ENCODE measurements at regions not wholly inside any gene's neighbourhood (a gene's known extent, or its start where the extent isn't known, plus 50 kb on each side); places are given as distances from the start of the nearest gene placed in this dataset.
"Not testable (repeated sequence)": the region's sequence is repeated elsewhere in the genome, so short reads cannot be mapped to it uniquely, and the experiment has no call there.

GRCh38 chr14:45972416-45972815 is 679.2 kb downstream of the RPL10L start:
- DNase-seq: no peak

- DNase-seq: no peak
These were observed 681.0 kb downstream of the RPL10L start for GRCh38 chr14:45970621-45971020.

- DNase-seq: no peak
These were observed 683.5 kb downstream of the RPL10L start for GRCh38 chr14:45968037-45968436.

GRCh38 chr14:45949479-45949878 is 696.5 kb upstream of the MIS18BP1 start:
- DNase-seq: no peak

- no peak for DNase-seq
These were observed 694.8 kb upstream of the MIS18BP1 start for GRCh38 chr14:45947830-45948229.

GRCh38 chr14:45946251-45946650 is 693.2 kb upstream of the MIS18BP1 start:
- no peak for DNase-seq

- no peak for DNase-seq
These were observed 687.3 kb upstream of the MIS18BP1 start for GRCh38 chr14:45940318-45940717.

- no peak for DNase-seq
These were observed 686.6 kb upstream of the MIS18BP1 start for GRCh38 chr14:45939572-45939971.

GRCh38 chr14:45919995-45920394 is 667.0 kb upstream of the MIS18BP1 start:
- not testable (repeated sequence) for DNase-seq

GRCh38 chr14:45916340-45916953 is 663.4 kb upstream of the MIS18BP1 start:
- DNase-seq: no peak

- no peak for DNase-seq
These were observed 654.8 kb upstream of the MIS18BP1 start for GRCh38 chr14:45907782-45908181.

GRCh38 chr14:45906257-45906656 is 653.3 kb upstream of the MIS18BP1 start:
- DNase-seq: no peak

- DNase-seq: no peak
These were observed 652.7 kb upstream of the MIS18BP1 start for GRCh38 chr14:45905672-45906071.

- DNase-seq: no peak
These were observed 651.3 kb upstream of the MIS18BP1 start for GRCh38 chr14:45904314-45904713.

- no peak for DNase-seq
These were observed 649.2 kb upstream of the MIS18BP1 start for GRCh38 chr14:45902241-45902640.

- no peak for DNase-seq
These were observed 644.4 kb upstream of the MIS18BP1 start for GRCh38 chr14:45897439-45897838.

- no peak for DNase-seq
These were observed 640.1 kb upstream of the MIS18BP1 start for GRCh38 chr14:45893127-45893526.

GRCh38 chr14:45891417-45892080 is 638.5 kb upstream of the MIS18BP1 start:
- DNase-seq: no peak

- DNase-seq: not testable (repeated sequence)
These were observed 635.8 kb upstream of the MIS18BP1 start for GRCh38 chr14:45888766-45889285.

- no peak for DNase-seq
These were observed 625.0 kb upstream of the MIS18BP1 start for GRCh38 chr14:45877981-45878380.

- no peak for DNase-seq
These were observed 615.9 kb upstream of the MIS18BP1 start for GRCh38 chr14:45868863-45869262.

- no peak for DNase-seq
These were observed 615.4 kb upstream of the MIS18BP1 start for GRCh38 chr14:45868377-45868776.

- DNase-seq: no peak
These were observed 614.3 kb upstream of the MIS18BP1 start for GRCh38 chr14:45867046-45867894.

- no peak for DNase-seq
These were observed 585.6 kb upstream of the MIS18BP1 start for GRCh38 chr14:45838597-45838996.

Measured in CD4-positive, alpha-beta T cell treated with Interleukin-10 for 1 hour (primary cell).